ENCODE measurements at regions not wholly inside any gene's neighbourhood (a gene's known extent, or its start where the extent isn't known, plus 50 kb on each side); places are given as distances from the start of the nearest gene placed in this dataset.
"Not testable (repeated sequence)": the region's sequence is repeated elsewhere in the genome, so short reads cannot be mapped to it uniquely, and the experiment has no call there.

GRCh38 chr7:17094963-17095574, 203.4 kb upstream of the AHR start:
- DNase-seq, result no peak

- no peak for DNase-seq
Observed at GRCh38 chr7:17095931-17096330, 202.5 kb upstream of the AHR start.

- no peak for DNase-seq
Observed at GRCh38 chr7:17097668-17098297, 200.7 kb upstream of the AHR start.

- no peak for DNase-seq
Observed at GRCh38 chr7:17098515-17098914, 199.9 kb upstream of the AHR start.

- no peak for DNase-seq
Observed at GRCh38 chr7:17099083-17099973, 199.1 kb upstream of the AHR start.

- not testable (repeated sequence) for DNase-seq
Observed at GRCh38 chr7:17099974-17100509, 198.4 kb upstream of the AHR start.

GRCh38 chr7:17101207-17101696, 197.2 kb upstream of the AHR start:
- no peak for DNase-seq

- no peak for DNase-seq
Observed at GRCh38 chr7:17103170-17103569, 195.3 kb upstream of the AHR start.

- no peak for DNase-seq
Observed at GRCh38 chr7:17103984-17104383, 194.5 kb upstream of the AHR start.

GRCh38 chr7:17104419-17104818, 194.0 kb upstream of the AHR start:
- no peak for DNase-seq

- DNase-seq, result no peak
Observed at GRCh38 chr7:17105701-17106100, 192.8 kb upstream of the AHR start.

- DNase-seq, result no peak
Observed at GRCh38 chr7:17108049-17108584, 190.3 kb upstream of the AHR start.

GRCh38 chr7:17109020-17109419, 189.4 kb upstream of the AHR start:
- DNase-seq, result no peak

GRCh38 chr7:17113770-17114169, 184.7 kb upstream of the AHR start:
- DNase-seq, result not testable (repeated sequence)

- no peak for DNase-seq
Observed at GRCh38 chr7:17118412-17118811, 180.0 kb upstream of the AHR start.

- no peak for DNase-seq
Observed at GRCh38 chr7:17120756-17121155, 177.7 kb upstream of the AHR start.

- no peak for DNase-seq
Observed at GRCh38 chr7:17121671-17122070, 176.8 kb upstream of the AHR start.

GRCh38 chr7:17123020-17123419, 175.4 kb upstream of the AHR start:
- DNase-seq, result no peak

- no peak for DNase-seq
Observed at GRCh38 chr7:17126413-17127268, 171.8 kb upstream of the AHR start.

GRCh38 chr7:17129218-17129617, 169.2 kb upstream of the AHR start:
- DNase-seq, result no peak

- no peak for DNase-seq
Observed at GRCh38 chr7:17130281-17131059, 168.0 kb upstream of the AHR start.

- no peak for DNase-seq
Observed at GRCh38 chr7:17131060-17131345, 167.4 kb upstream of the AHR start.
